Spinal cord (tissue), 9 donors: ENCODE measurements at regions not wholly inside any gene's neighbourhood (a gene's known extent, or its start where the extent isn't known, plus 50 kb on each side); places are given as distances from the start of the nearest gene placed in this dataset.
A peak's percentile ranks its signal among the peaks of the same experiment; 100 is the strongest.

Experiments
- DNase-seq, 6 donors: peaks; one replicate each; pipeline versions ENCODE4 v3.0.0 to v3.0.0-alpha.2; 2013 to 2015; ENCODE audit warnings: low spot score in 6 of 6, low read depth in 4 of 6
- H3K27ac ChIP-seq: one replicate; pipeline ENCODE4 v1.5.1; 2013; ENCODE audit warnings: low read depth, low read length, control low read depth
- H3K27me3 ChIP-seq: one replicate; pipeline ENCODE4 v1.6.1; 2013; ENCODE audit warnings: low read length; ENCODE audit not compliant: control insufficient read depth, insufficient read depth
- H3K36me3 ChIP-seq: one replicate; pipeline ENCODE4 v1.6.1; 2013; ENCODE audit warnings: low read length; ENCODE audit not compliant: control insufficient read depth, insufficient read depth
- H3K4me1 ChIP-seq: one replicate; pipeline ENCODE4 v1.6.1; 2013; ENCODE audit warnings: low read length; ENCODE audit not compliant: control insufficient read depth, insufficient read depth
- H3K4me3 ChIP-seq: one replicate; pipeline ENCODE4 v1.5.1; 2013; ENCODE audit warnings: low read depth, low read length, control low read depth
- H3K9me3 ChIP-seq: one replicate; pipeline ENCODE4 v1.6.1; 2013; ENCODE audit warnings: low read length; ENCODE audit not compliant: control insufficient read depth, insufficient read depth
- WGBS: methylation state at CpG from one replicate; pipeline ENCODE4 v1.1.5; 2013; ENCODE audit warnings: missing lambda C conversion rate; ENCODE audit not compliant: insufficient coverage; 5-methylcytosine and 5-hydroxymethylcytosine counted together
- donor health status: healthy.

GRCh38 chr10:116006508-116006907 is 266.5 kb downstream of the GFRA1 start:
- Histone ChIP-seq H3K9me3 (no peaks in the 10 kb centered on the region), H3K27me3 (no peaks in the 10 kb centered on the region), H3K4me3 (no peak overlapping the region), H3K4me1 (peaks cover 4% of the 10 kb centered on the region), H3K36me3 (no peaks in the 10 kb centered on the region), H3K27ac (no peak overlapping the region)
- DNase-seq: no peak

GRCh38 chr10:116005301-116005700 is 267.7 kb downstream of the GFRA1 start:
- 100% methylated on average over 1 of the region's 2 CpGs for WGBS
- Histone ChIP-seq H3K27me3 (no peaks in the 10 kb centered on the region), H3K4me1 (peaks cover 8% of the 10 kb centered on the region), H3K36me3 (no peaks in the 10 kb centered on the region), H3K9me3 (no peaks in the 10 kb centered on the region), H3K27ac (no peak overlapping the region), H3K4me3 (no peak overlapping the region)
- DNase-seq: no peak

- H3K9me3 ChIP-seq: peaks cover 3% of the 10 kb centered on the region
- no peaks in the 10 kb centered on the region for H3K27me3 ChIP-seq
- WGBS: no CpG with 5 or more reads among the region's 1 CpG
- H3K4me3 ChIP-seq: no peak overlapping the region
- H3K27ac ChIP-seq: no peak overlapping the region
- DNase-seq: no peak
- H3K36me3 ChIP-seq: no peaks in the 10 kb centered on the region
- peaks cover 10% of the 10 kb centered on the region for H3K4me1 ChIP-seq
Observed at GRCh38 chr10:116002735-116003134, 270.3 kb downstream of the GFRA1 start.

- WGBS: 86% methylated on average over 2 of the region's 4 CpGs
- no peaks in the 10 kb centered on the region for H3K27me3 ChIP-seq
- no peaks in the 10 kb centered on the region for H3K36me3 ChIP-seq
- peaks cover 10% of the 10 kb centered on the region for H3K4me1 ChIP-seq
- peaks cover 3% of the 10 kb centered on the region for H3K9me3 ChIP-seq
- H3K27ac ChIP-seq: no peak overlapping the region
- DNase-seq: no peak
- H3K4me3 ChIP-seq: no peak overlapping the region
Observed at GRCh38 chr10:116001976-116002375, 271.0 kb downstream of the GFRA1 start.

DNA sequence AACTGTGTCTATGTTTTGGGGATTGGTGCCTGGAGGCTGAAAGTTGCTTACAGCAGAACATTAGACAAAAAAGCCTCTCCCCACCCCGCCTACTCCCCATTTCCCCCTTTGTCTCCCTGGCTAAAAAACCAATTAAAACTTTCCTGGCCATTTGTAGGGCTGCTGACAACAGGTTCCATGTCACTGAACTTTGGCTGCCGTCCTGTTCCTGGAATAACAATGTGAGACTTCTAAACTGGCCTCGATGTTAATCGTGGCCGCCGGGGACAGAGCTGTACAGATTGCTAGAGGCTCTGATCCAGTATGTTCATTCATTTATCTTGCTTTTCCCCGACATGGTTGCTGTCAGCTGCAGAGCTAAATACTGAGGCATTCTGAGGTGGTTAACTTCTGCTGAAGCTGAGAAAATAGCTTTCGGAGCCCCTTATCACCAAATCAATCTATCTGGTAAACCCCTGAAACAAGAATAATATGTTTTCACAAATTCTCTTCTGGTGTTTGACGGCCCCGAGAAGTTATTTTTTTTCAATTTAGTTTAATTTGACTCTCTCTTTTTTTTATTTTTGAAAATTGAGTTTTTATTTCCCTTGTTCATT is 271.6 kb downstream of the GFRA1 start:
- 6% methylated on average over 7 of the region's 10 CpGs for WGBS
- DNase-seq: peak in 4 of 6 donors; percentile 19 to 80 (median 58)

GRCh38 chr10:116000151-116000842 is 272.7 kb downstream of the GFRA1 start:
- Histone ChIP-seq H3K27ac (no peak overlapping the region), H3K27me3 (no peaks in the 10 kb centered on the region)
- 72% methylated on average over 4 of the region's 12 CpGs for WGBS

More for the DNA sequence above, 271.6 kb downstream of the GFRA1 start:
- H3K4me3 ChIP-seq: no peak overlapping the region
- peaks cover 3% of the 10 kb centered on the region for H3K9me3 ChIP-seq
- no peak overlapping the region for H3K27ac ChIP-seq
- H3K36me3 ChIP-seq: no peaks in the 10 kb centered on the region
- H3K27me3 ChIP-seq: no peaks in the 10 kb centered on the region
- peaks cover 10% of the 10 kb centered on the region for H3K4me1 ChIP-seq

More at GRCh38 chr10:116000151-116000842, 272.7 kb downstream of the GFRA1 start:
- H3K36me3 ChIP-seq: no peaks in the 10 kb centered on the region
- no peak for DNase-seq
- peaks cover 10% of the 10 kb centered on the region for H3K4me1 ChIP-seq
- no peak overlapping the region for H3K4me3 ChIP-seq
- peaks cover 3% of the 10 kb centered on the region for H3K9me3 ChIP-seq
